ENCODE measurements at regions not wholly inside any gene's neighbourhood (a gene's known extent, or its start where the extent isn't known, plus 50 kb on each side); places are given as distances from the start of the nearest gene placed in this dataset.

DNA sequence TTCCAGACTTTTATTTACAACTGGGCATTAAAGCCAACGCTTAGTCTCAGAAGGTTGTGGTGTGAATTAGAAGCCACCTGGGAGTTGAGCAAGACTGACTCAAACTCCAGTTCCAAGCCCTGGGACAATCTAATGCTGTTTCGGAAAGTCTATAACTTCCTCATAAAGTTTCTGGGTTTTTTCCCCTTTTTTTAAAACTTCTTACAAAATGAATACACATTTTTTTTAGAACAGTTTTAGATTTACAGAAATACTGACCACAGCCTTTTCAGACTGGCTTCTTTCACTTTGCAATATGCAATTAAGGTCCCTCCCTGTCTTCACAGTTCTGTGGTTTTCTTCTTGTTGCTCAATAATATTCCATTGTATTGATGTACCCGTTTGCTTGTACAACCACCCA lies 115.9 kb upstream of the TWIST2 start:
- ChIA-PET CTCF (ENCODE audit: unreplicated experiment) (no interaction called here), POLR2A (no interaction called here)
- H3K9me2 ChIP-seq (ENCODE audit: insufficient read depth, low read length), result no peaks in the 10 kb centered on the region
- intact Hi-C loops (cut with micrococcal nuclease; ENCODE audit: unreplicated experiment), result no loop called here
- BruUV-seq (replicated peaks), result no TSS peak
- H3K4me2 ChIP-seq (ENCODE audit: low read length), result no peak overlapping the region
- H2AFZ ChIP-seq (ENCODE audit: low read length), result no peak overlapping the region
- no peak overlapping the region for H3K27ac ChIP-seq (ENCODE audit: low read depth, low read length, poor library complexity, severe bottlenecking)
- no peak overlapping the region for H3K4me3 ChIP-seq (ENCODE audit: low read depth, low read length, poor library complexity, severe bottlenecking)
- DNase-seq (ENCODE audit: low spot score), result no peak
- TF ChIP-seq, protein P1, sequence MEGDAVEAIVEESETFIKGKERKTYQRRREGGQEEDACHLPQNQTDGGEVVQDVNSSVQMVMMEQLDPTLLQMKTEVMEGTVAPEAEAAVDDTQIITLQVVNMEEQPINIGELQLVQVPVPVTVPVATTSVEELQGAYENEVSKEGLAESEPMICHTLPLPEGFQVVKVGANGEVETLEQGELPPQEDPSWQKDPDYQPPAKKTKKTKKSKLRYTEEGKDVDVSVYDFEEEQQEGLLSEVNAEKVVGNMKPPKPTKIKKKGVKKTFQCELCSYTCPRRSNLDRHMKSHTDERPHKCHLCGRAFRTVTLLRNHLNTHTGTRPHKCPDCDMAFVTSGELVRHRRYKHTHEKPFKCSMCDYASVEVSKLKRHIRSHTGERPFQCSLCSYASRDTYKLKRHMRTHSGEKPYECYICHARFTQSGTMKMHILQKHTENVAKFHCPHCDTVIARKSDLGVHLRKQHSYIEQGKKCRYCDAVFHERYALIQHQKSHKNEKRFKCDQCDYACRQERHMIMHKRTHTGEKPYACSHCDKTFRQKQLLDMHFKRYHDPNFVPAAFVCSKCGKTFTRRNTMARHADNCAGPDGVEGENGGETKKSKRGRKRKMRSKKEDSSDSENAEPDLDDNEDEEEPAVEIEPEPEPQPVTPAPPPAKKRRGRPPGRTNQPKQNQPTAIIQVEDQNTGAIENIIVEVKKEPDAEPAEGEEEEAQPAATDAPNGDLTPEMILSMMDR (conservative IDR thresholded peaks at IDR 0.05; ENCODE audit: low read length), result no peak
- TF ChIP-seq EZH2phosphoT487 (IDR thresholded peaks at IDR 0.05; ENCODE audit: borderline replicate concordance, low read depth, low read length), result no peak
- no peaks in the 10 kb centered on the region for H3K9me3 ChIP-seq (ENCODE audit: low read length)
- no peaks in the 10 kb centered on the region for H3K79me2 ChIP-seq (ENCODE audit: insufficient read depth, low read depth, low read length)
- H3K4me1 ChIP-seq (ENCODE audit: insufficient read depth, low read length, poor library complexity, severe bottlenecking), result no peaks in the 10 kb centered on the region
- H3K36me3 ChIP-seq (ENCODE audit: insufficient read depth, low read length), result no peaks in the 10 kb centered on the region
- no peaks in the 10 kb centered on the region for H4K20me1 ChIP-seq (ENCODE audit: insufficient read depth, low read length)

GRCh38 chr2:238738917-238739316 lies 109.0 kb upstream of the TWIST2 start:
- Histone ChIP-seq H4K20me1 (ENCODE audit: insufficient read depth, low read length) (no peaks in the 10 kb centered on the region), H3K4me1 (ENCODE audit: insufficient read depth, low read length, poor library complexity, severe bottlenecking) (no peaks in the 10 kb centered on the region), H3K36me3 (ENCODE audit: insufficient read depth, low read length) (no peaks in the 10 kb centered on the region), H2AFZ (ENCODE audit: low read length) (no peak overlapping the region), H3K9me3 (ENCODE audit: low read length) (no peaks in the 10 kb centered on the region), H3K9me2 (ENCODE audit: insufficient read depth, low read length) (no peaks in the 10 kb centered on the region), H3K79me2 (ENCODE audit: insufficient read depth, low read depth, low read length) (no peaks in the 10 kb centered on the region), H3K27ac (ENCODE audit: low read depth, low read length, poor library complexity, severe bottlenecking) (no peak overlapping the region), H3K4me3 (ENCODE audit: low read depth, low read length, poor library complexity, severe bottlenecking) (no peak overlapping the region), H3K4me2 (ENCODE audit: low read length) (no peak overlapping the region)
- no peak for DNase-seq (ENCODE audit: low spot score)
- intact Hi-C loops (cut with micrococcal nuclease; ENCODE audit: unreplicated experiment), result no loop called here
- TF ChIP-seq, protein P1 (conservative IDR thresholded peaks at IDR 0.05; ENCODE audit: low read length), result no peak
- TF ChIP-seq EZH2phosphoT487 (IDR thresholded peaks at IDR 0.05; ENCODE audit: borderline replicate concordance, low read depth, low read length), result no peak
- no TSS peak for BruUV-seq (replicated peaks)
- ChIA-PET POLR2A (no interaction called here), CTCF (ENCODE audit: unreplicated experiment) (no interaction called here)

DNA sequence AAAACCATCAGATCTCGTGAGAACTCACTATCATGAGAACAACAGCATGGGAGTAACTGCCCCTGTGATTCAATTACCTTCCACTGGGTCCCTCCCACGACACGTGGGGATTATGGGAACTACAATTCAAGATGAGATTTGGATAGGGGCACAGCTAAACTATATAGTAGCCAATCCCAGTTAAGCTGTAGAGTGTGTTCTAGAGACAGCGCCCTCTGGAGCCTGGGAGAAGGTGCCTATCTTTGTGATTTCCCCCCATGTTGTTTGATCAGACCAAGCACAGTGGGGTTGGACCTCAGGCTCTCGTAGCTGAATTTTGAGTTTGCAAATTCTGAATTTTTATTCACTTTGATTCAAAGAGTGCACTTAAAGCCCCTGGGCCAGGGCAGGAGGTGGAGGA lies 108.2 kb upstream of the TWIST2 start:
- Histone ChIP-seq H3K36me3 (ENCODE audit: insufficient read depth, low read length) (no peaks in the 10 kb centered on the region), H4K20me1 (ENCODE audit: insufficient read depth, low read length) (no peaks in the 10 kb centered on the region), H3K9me3 (ENCODE audit: low read length) (no peaks in the 10 kb centered on the region), H3K4me3 (ENCODE audit: low read depth, low read length, poor library complexity, severe bottlenecking) (no peak overlapping the region), H3K79me2 (ENCODE audit: insufficient read depth, low read depth, low read length) (no peaks in the 10 kb centered on the region), H2AFZ (ENCODE audit: low read length) (no peak overlapping the region), H3K4me1 (ENCODE audit: insufficient read depth, low read length, poor library complexity, severe bottlenecking) (no peaks in the 10 kb centered on the region), H3K27ac (ENCODE audit: low read depth, low read length, poor library complexity, severe bottlenecking) (no peak overlapping the region), H3K4me2 (ENCODE audit: low read length) (no peak overlapping the region), H3K9me2 (ENCODE audit: insufficient read depth, low read length) (no peaks in the 10 kb centered on the region)
- no peak for DNase-seq (ENCODE audit: low spot score)
- no peak for TF ChIP-seq EZH2phosphoT487 (IDR thresholded peaks at IDR 0.05; ENCODE audit: borderline replicate concordance, low read depth, low read length)
- TF ChIP-seq, protein P1 (conservative IDR thresholded peaks at IDR 0.05; ENCODE audit: low read length), result peak; percentile 40; the same call in 1 of the 2 replicates
- POLR2A ChIA-PET, result no interaction called here
- intact Hi-C loops (cut with micrococcal nuclease; ENCODE audit: unreplicated experiment), result no loop called here
- BruUV-seq (replicated peaks), result no TSS peak
- CTCF ChIA-PET (ENCODE audit: unreplicated experiment), result no interaction called here

Data from OCI-LY7 (cell line).